ENCODE measurements at regions not wholly inside any gene's neighbourhood (a gene's known extent, or its start where the extent isn't known, plus 50 kb on each side); places are given as distances from the start of the nearest gene placed in this dataset.
A peak's percentile ranks its signal among the peaks of the same experiment; 100 is the strongest.
"Not testable (repeated sequence)": the region's sequence is repeated elsewhere in the genome, so short reads cannot be mapped to it uniquely, and the experiment has no call there.

DNA sequence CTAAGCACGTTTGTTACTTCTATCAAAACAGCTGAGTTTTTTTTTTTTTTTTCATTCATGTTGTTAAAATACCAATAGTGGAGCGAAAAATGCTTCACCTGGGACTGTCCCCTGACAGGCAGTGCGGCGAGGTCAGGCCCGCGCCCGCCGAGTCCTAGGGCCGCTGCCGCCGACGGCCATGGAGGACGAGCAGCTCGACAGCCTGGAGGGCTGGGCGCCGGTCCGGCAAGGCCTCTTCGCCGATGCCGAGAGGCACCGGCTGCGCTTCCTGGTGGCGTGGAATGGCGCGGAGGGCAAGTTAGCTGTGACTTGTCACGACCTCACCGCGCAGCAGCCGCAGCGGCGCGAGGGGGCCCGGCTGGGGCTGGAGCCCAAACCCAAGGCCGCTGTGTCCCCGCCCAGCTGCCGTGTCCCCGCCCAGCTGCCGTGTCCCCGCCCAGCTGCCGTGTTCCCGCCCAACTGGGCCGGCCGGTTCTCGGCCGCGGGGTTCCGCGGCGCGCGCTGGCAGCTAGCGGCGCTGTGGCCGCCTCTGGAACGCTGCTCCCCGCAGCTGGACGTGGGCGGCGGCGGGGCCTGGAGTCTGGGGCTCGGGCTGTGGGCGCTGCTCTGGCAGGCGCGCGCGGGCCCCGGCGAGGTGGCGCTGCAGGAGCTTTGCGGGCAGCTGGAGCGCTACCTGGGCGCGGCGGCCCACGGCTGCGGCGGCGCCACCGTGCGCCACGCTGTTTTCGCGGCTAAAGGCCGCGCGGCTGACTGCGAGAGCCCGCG, 56.7 kb upstream of the GOLGA8R start:
- peak; percentile 61 to 70 for DNase-seq

DNA sequence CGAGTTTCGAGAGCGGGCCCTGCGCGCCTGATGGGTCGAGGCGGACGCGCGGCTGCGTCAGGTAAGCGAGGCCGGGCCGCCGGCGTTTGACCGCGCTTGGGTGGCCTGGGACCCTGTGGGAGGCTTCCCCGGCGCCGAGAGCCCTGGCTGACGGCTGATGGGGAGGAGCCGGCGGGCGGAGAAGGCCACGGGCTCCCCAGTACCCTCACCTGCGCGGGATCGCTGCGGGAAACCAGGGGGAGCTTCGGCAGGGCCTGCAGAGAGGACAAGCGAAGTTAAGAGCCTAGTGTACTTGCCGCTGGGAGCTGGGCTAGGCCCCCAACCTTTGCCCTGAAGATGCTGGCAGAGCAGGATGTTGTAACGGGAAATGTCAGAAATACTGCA, 57.3 kb upstream of the GOLGA8R start:
- DNase-seq = not testable (repeated sequence)

DNA sequence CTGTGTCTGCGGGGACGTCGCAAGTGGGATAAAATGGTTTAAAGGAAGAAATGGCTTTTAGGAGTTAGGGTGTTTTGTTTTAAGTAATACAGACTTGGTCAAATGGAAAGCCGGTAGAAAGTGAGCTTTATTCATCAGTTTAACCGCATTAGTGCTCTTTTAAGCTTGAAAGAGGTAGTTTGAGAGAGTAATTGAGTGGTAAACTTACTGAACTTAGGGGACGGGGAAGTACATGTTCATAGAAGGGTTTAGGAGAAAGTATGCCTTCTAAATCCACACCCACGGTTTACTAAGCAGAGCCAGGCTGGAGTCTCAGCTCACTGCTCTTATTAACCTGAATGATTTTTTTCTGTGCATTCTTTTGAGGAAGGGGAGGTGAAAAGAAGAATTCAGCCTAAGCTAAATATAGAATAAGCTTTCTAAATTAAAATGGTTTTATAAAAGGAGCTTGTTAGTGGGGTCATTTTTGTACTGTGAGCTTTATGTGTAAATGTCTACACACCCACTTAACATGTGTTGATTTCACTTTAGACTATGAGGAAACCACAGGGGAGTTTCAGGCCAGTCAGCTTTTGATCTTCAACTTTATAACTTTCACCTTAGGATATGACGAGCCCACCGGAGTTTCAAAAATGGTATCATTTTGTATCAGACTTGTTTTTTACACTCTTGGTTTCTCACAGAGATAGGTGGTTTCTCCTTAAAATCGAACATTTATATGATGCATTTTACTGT, 57.9 kb upstream of the GOLGA8R start:
- not testable (repeated sequence) for DNase-seq

DNA sequence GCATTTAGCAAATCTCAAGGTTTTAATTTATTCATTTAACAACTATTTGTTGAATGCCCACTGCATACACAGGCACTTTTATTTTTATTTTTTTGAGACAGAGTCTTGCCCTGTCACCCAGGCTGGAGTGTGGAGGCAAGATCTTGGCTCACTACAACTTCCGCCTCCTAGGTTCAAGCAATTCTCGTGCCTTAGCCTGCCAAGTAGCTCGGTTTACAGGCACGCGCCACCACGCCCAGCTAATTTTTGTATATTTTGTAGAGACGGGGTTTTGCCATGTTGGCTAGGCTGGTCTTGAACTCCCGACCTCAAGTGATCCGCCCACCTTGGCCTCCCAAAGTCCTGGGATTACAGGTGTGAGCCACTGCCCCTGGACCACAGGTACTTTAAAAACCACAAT, 67.0 kb upstream of the GOLGA8Q start:
- DNase-seq = not testable (repeated sequence)

DNA sequence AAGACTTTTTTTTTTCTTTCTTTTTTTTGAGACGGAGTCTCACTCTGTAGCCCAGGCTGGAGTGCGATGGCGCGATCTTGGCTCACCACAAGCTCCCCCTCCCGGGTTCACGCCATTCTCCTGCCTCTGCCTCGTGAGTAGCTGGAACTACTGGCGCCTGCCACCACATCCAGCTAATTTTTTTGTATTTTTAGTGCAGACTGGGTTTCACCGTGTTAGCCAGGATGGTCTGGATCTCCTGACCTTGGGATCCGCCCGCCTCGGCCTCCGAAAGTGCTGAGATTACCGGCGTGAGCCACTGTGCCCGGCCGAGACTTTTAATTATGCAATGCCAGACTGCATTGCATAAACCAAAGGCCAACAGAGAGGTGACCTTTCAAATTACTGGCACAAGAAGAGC, 62.6 kb upstream of the GOLGA8Q start:
- DNase-seq = not testable (repeated sequence)

DNA sequence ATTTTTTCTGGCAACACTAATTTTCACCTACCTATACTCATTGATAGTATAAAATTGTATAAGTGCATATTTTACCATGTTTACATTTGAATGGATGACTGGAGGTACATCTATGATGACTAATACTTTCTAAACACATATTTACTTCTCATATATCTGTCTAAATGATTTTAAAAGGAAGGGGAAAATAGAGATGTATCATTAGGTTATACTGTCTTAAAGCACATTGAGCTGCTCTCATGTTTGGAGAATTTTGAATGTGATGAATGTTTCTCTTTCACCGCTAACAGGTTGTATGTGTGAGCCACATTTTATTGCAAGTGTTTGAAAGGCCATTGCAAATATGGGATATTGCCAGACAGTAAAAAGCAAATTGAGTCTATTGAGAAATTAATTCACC, 61.5 kb upstream of the GOLGA8Q start:
- not testable (repeated sequence) for DNase-seq

DNA sequence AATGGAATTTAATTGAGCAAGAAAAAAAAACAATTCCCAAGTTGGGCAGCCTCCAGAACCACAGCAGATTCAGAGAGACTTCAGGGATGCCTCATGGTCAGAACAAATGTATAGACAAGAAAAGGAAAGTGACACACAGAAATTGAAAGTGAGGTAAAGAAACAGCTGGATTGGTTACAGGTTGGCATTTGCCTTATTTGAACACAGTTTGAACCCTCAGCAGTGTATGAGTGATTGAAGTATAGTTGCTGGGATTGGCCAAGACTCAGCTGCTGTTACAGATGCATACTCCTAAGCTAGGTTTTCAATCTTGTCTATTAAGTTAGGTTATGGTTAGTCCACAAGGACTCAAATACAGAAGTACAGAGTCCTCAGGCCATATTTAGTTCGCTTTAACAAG, 57.9 kb upstream of the GOLGA8Q start:
- not testable (repeated sequence) for DNase-seq

DNA sequence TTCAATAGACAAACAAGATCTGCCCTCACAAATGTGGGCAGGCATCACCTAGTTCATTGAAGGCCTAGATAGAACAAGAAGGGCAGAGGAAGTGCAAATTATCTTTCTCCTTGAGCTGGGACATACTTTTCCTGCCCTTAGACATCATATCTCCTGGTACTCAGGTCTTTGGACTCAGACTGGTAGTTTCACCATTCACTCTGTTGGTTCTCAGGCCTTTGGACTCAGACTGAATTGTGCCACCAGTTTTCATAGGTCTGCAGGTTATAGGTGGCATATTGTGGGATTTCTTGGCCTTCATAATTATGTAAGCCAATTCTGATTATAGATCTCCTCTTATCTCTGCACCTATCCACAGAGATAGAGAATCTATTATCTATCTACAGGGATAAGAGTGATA, 54.6 kb upstream of the GOLGA8Q start:
- not testable (repeated sequence) for DNase-seq

DNA sequence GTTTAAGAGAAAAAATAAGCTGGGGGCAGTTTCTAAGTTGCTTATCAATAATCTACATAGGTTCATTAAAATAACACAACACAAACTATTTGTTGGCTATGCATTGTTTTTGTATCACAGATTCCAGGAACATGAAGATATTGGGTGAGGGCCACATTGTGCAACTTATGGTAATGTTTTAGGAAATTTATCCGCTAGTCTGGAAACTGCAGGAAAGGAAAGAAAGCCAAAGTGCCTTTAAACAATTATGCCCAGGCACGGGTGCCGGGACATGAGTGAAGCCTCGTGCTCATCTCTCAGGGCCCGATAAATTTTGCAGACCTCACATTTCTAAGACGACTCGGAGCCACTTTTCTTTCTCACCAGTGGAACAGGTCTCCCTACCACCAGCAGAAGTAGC, 52.6 kb upstream of the GOLGA8Q start:
- not testable (repeated sequence) for DNase-seq

DNA sequence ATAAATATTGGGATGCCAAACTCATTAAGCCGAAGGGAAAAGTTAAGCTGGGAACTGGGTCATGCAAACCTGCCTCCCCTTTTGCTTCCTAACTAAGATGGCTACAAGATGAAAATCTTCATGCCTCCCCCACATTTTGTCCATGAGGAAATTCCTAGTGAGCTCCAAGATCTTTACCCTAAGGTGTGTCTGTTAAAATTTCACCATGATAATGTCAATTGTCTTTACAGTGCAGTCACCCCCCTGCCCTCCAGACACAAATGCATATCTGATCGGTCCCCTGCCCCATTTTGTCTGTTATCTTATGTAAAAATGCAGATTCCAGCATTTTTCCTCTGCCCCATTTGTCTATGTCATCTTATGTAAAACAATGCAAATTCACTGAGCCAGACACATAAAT, 51.3 kb upstream of the GOLGA8Q start:
- DNase-seq = not testable (repeated sequence)
